Natural killer cell (primary cell): ENCODE measurements at regions not wholly inside any gene's neighbourhood (a gene's known extent, or its start where the extent isn't known, plus 50 kb on each side); places are given as distances from the start of the nearest gene placed in this dataset.

ENCODE experiments used
- ATAC-seq, 3 donors: fragments of 150-1000 bp in 2 of 3; fragments of 200-7000 bp in 1 of 3; cut with Tn5 transposase; 1 replicate in 1 of 3; 2 replicates in 2 of 3; pipeline ENCODE4 v1.10.0; 2021; ENCODE audit warnings: mild to moderate bottlenecking in 2 of 3, moderate library complexity in 2 of 3
- DNase-seq, 2 donors: peaks; one replicate each; pipeline versions ENCODE4 v3.0.0 to v3.0.0-alpha.2; 2013 to 2021; ENCODE audit warnings: mixed read lengths in 1 of 2
- H3K27ac ChIP-seq: one replicate; pipeline ENCODE4 v1.5.1; 2013; ENCODE audit warnings: mild to moderate bottlenecking, low read length
- H3K27me3 ChIP-seq: one replicate; pipeline ENCODE4 v1.6.1; 2013; ENCODE audit warnings: low read length; ENCODE audit not compliant: control insufficient read depth, insufficient read depth
- H3K36me3 ChIP-seq: one replicate; pipeline ENCODE4 v1.6.1; 2013; ENCODE audit warnings: low read length; ENCODE audit not compliant: control insufficient read depth, insufficient read depth
- H3K4me1 ChIP-seq: one replicate; pipeline ENCODE4 v1.6.1; 2013; ENCODE audit warnings: low read length; ENCODE audit not compliant: control insufficient read depth, insufficient read depth
- H3K4me3 ChIP-seq: one replicate; pipeline ENCODE4 v1.5.1; 2013; ENCODE audit warnings: low read length
- H3K9me3 ChIP-seq: one replicate; pipeline ENCODE4 v1.6.1; 2013; ENCODE audit warnings: low read length; ENCODE audit not compliant: control insufficient read depth, insufficient read depth
- H3K27ac Mint-ChIP-seq, 2 donors: one replicate each; pipeline ENCODE4 v1.8.0; 2022; ENCODE audit warnings: mild to moderate bottlenecking in 2 of 2, mixed read lengths in 2 of 2, moderate library complexity in 1 of 2
- H3K27me3 Mint-ChIP-seq, 2 donors: one replicate each; pipeline ENCODE4 v1.8.0; 2022; ENCODE audit warnings: low read depth in 2 of 2, mixed read lengths in 2 of 2
- H3K36me3 Mint-ChIP-seq: one replicate; pipeline ENCODE4 v1.8.0; 2022; ENCODE audit warnings: mixed read lengths
- H3K4me1 Mint-ChIP-seq, 2 donors: one replicate each; pipeline ENCODE4 v1.8.0; 2022; ENCODE audit warnings: mixed read lengths in 2 of 2
- H3K4me3 Mint-ChIP-seq: one replicate; pipeline ENCODE4 v1.8.0; 2022; ENCODE audit warnings: mild to moderate bottlenecking, moderate library complexity, mixed read lengths
- H3K9me3 Mint-ChIP-seq, 2 donors: one replicate each; pipeline ENCODE4 v1.8.0; 2022; ENCODE audit warnings: mixed read lengths in 2 of 2
- WGBS: methylation state at CpG from one replicate; pipeline ENCODE4 v1.1.7; 2013; ENCODE audit warnings: missing lambda C conversion rate; ENCODE audit not compliant: insufficient coverage; 5-methylcytosine and 5-hydroxymethylcytosine counted together
- intact Hi-C: fragments of 100-400 bp; cut with micrococcal nuclease; formaldehyde crosslinking; loops from one replicate; pipeline ENCODE4 v1.14.2; 2022
- TF ChIP-seq, protein P1 (sequence below): fragments of 200-600 bp; IDR thresholded peaks from one replicate; pipeline ENCODE4 v1.8.0; 2022; ENCODE audit warnings: antibody characterized with exemption

DNA sequence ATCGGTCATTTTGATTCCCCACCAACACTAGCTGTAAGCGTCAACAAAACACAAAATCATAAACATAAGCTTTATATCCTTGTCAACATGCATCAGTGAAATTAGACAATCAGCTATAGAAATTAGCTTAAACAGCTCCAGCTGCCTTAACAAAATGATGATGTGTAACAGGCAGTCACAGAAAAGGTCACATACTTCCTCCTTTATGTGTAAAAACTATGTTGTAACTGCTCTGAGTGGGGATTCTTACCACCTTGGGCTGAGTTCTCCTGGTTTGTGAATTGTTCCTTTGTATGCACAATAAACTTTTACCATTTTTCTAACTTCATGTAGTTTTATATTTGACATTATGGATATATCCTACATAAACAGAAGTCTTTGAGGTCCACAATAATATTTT is 73.9 kb upstream of the MAP9 start:
- ATAC-seq (no peak), DNase-seq (no peak)
- H3K4me3 ChIP-seq: no peak overlapping the region
- intact Hi-C loops: no loop called here
- 97% methylated on average over 2 of the region's 2 CpGs for WGBS
- TF ChIP-seq, protein P1, sequence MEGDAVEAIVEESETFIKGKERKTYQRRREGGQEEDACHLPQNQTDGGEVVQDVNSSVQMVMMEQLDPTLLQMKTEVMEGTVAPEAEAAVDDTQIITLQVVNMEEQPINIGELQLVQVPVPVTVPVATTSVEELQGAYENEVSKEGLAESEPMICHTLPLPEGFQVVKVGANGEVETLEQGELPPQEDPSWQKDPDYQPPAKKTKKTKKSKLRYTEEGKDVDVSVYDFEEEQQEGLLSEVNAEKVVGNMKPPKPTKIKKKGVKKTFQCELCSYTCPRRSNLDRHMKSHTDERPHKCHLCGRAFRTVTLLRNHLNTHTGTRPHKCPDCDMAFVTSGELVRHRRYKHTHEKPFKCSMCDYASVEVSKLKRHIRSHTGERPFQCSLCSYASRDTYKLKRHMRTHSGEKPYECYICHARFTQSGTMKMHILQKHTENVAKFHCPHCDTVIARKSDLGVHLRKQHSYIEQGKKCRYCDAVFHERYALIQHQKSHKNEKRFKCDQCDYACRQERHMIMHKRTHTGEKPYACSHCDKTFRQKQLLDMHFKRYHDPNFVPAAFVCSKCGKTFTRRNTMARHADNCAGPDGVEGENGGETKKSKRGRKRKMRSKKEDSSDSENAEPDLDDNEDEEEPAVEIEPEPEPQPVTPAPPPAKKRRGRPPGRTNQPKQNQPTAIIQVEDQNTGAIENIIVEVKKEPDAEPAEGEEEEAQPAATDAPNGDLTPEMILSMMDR: no peak
- Mint-ChIP-seq H3K36me3 (no peaks in the 10 kb centered on the region), H3K27ac (no peak overlapping the region), H3K27me3 (peaks cover 3 to 8% of the 10 kb centered on the region in 2 donors), H3K4me1 (no peaks in the 10 kb centered on the region), H3K9me3 (no peaks in the 10 kb centered on the region), H3K4me3 (no peak overlapping the region)
- H3K27ac ChIP-seq: no peak overlapping the region
- no peaks in the 10 kb centered on the region for H3K4me1 ChIP-seq
- no peaks in the 10 kb centered on the region for H3K36me3 ChIP-seq
- no peaks in the 10 kb centered on the region for H3K27me3 ChIP-seq
- H3K9me3 ChIP-seq: no peaks in the 10 kb centered on the region

DNA sequence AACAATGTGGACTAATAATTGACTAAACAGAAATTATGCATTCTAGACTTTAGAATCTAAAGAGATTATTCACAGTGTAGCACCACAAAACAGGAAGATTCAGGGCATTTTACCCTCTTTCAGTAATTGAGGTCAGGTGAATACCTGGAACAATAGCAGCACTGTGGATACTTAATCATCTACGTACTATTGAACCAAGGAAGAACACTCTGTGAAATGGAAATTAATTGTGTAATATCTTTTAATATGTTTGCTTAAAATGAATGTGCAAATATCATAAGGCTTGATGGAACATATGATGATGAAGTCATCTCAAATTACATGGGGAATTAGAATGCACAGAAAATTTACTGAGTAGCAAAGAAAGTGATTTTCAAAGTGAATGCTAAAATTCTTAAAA is 68.5 kb upstream of the MAP9 start:
- Mint-ChIP-seq H3K27ac (no peak overlapping the region), H3K36me3 (no peaks in the 10 kb centered on the region), H3K27me3 (peaks cover 13 to 27% of the 10 kb centered on the region in 2 donors), H3K4me3 (no peak overlapping the region), H3K4me1 (peaks cover 6% of the 10 kb centered on the region in 2 donors), H3K9me3 (no peaks in the 10 kb centered on the region)
- DNase-seq: no peak
- no peaks in the 10 kb centered on the region for H3K36me3 ChIP-seq
- H3K27me3 ChIP-seq: no peaks in the 10 kb centered on the region
- no peak overlapping the region for H3K27ac ChIP-seq
- ATAC-seq: no peak
- TF ChIP-seq, protein P1: no peak
- no peaks in the 10 kb centered on the region for H3K9me3 ChIP-seq
- intact Hi-C loops: no loop called here
- H3K4me1 ChIP-seq: no peaks in the 10 kb centered on the region
- 100% methylated on average over 1 of the region's 1 CpG for WGBS
- no peak overlapping the region for H3K4me3 ChIP-seq

DNA sequence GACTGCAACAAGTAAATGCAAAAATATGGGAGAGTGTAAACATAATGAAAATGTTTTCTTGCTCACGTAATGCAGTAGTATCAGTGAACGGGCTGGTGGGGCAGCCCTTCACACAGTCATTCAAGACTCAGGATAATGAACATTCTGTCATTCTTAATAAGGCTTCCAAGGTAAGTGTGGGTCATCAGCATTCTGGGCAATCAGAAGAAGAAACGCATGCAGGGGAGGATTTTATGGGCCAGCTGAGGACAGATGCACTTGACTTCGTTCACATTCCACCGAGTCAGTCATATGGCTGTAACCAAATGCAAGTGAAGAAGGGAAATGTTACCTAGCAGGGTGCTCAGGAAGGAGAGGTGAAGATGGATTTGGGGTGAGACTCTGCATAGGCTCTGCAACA is 68.0 kb upstream of the MAP9 start:
- H3K27ac Mint-ChIP-seq: no peak overlapping the region
- intact Hi-C loops: no loop called here
- WGBS: 81% methylated on average over 5 of the region's 5 CpGs
- H3K9me3 Mint-ChIP-seq: no peaks in the 10 kb centered on the region
- peaks cover 13 to 27% of the 10 kb centered on the region in 2 donors for H3K27me3 Mint-ChIP-seq
- Histone ChIP-seq H3K36me3 (no peaks in the 10 kb centered on the region), H3K27ac (no peak overlapping the region), H3K9me3 (no peaks in the 10 kb centered on the region), H3K4me1 (no peaks in the 10 kb centered on the region), H3K27me3 (no peaks in the 10 kb centered on the region), H3K4me3 (no peak overlapping the region)
- TF ChIP-seq, protein P1: no peak
- H3K36me3 Mint-ChIP-seq: no peaks in the 10 kb centered on the region
- no peak for ATAC-seq
- H3K4me3 Mint-ChIP-seq: no peak overlapping the region
- peaks cover 6% of the 10 kb centered on the region in 2 donors for H3K4me1 Mint-ChIP-seq
- DNase-seq: no peak
